ENCODE measurements at regions not wholly inside any gene's neighbourhood (a gene's known extent, or its start where the extent isn't known, plus 50 kb on each side); places are given as distances from the start of the nearest gene placed in this dataset.

DNA sequence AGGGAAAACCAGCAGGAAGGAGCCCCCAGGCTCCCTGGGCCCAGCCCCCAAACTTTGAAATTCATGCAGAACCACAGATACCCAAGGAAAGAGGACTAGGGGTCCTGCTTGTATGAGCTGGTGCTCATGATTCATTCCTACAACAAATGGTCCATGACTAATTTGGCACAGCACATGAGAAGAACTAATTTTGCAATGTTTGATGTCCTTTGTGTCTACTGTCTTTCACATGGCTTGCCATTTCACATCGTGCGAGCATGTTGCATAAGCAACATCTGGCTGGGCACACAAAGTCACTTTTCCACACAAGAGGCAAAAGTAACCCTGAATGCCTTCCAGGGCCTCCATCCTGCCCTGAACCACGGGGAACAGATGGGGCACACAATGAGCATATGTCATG, 149.6 kb upstream of the APCDD1 start:
- Histone ChIP-seq H3K27me3 (ENCODE audit: insufficient read depth) (no peaks in the 10 kb centered on the region), H3K36me3 (ENCODE audit: insufficient read depth) (no peaks in the 10 kb centered on the region), H3K27ac (ENCODE audit: low read depth) (no peak overlapping the region), H3K9me2 (ENCODE audit: insufficient read depth) (0 out of 2 replicates have a peak, but pooled peaks cover 10% of the 10 kb centered on the region), H3K79me2 (replicated peaks; ENCODE audit: insufficient read depth) (no peaks in the 10 kb centered on the region), H3K4me2 (no peak overlapping the region), H3K4me1 (ENCODE audit: insufficient read depth) (no peaks in the 10 kb centered on the region), H4K20me1 (replicated peaks; ENCODE audit: insufficient read depth) (no peaks in the 10 kb centered on the region), H3F3A (replicated peaks; ENCODE audit: low read depth) (no peaks in the 10 kb centered on the region), H3K4me3 (no peak overlapping the region), H2AFZ (no peak overlapping the region)
- TF ChIP-seq ZNF114 (CRISPR knock-in tag; IDR thresholded peaks at IDR 0.05), result no peak
- TF ChIP-seq, protein P1, sequence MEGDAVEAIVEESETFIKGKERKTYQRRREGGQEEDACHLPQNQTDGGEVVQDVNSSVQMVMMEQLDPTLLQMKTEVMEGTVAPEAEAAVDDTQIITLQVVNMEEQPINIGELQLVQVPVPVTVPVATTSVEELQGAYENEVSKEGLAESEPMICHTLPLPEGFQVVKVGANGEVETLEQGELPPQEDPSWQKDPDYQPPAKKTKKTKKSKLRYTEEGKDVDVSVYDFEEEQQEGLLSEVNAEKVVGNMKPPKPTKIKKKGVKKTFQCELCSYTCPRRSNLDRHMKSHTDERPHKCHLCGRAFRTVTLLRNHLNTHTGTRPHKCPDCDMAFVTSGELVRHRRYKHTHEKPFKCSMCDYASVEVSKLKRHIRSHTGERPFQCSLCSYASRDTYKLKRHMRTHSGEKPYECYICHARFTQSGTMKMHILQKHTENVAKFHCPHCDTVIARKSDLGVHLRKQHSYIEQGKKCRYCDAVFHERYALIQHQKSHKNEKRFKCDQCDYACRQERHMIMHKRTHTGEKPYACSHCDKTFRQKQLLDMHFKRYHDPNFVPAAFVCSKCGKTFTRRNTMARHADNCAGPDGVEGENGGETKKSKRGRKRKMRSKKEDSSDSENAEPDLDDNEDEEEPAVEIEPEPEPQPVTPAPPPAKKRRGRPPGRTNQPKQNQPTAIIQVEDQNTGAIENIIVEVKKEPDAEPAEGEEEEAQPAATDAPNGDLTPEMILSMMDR (conservative IDR thresholded peaks at IDR 0.05; ENCODE audit: low read depth in 2 of 2), result no peak
- TF ChIP-seq, protein P2, sequence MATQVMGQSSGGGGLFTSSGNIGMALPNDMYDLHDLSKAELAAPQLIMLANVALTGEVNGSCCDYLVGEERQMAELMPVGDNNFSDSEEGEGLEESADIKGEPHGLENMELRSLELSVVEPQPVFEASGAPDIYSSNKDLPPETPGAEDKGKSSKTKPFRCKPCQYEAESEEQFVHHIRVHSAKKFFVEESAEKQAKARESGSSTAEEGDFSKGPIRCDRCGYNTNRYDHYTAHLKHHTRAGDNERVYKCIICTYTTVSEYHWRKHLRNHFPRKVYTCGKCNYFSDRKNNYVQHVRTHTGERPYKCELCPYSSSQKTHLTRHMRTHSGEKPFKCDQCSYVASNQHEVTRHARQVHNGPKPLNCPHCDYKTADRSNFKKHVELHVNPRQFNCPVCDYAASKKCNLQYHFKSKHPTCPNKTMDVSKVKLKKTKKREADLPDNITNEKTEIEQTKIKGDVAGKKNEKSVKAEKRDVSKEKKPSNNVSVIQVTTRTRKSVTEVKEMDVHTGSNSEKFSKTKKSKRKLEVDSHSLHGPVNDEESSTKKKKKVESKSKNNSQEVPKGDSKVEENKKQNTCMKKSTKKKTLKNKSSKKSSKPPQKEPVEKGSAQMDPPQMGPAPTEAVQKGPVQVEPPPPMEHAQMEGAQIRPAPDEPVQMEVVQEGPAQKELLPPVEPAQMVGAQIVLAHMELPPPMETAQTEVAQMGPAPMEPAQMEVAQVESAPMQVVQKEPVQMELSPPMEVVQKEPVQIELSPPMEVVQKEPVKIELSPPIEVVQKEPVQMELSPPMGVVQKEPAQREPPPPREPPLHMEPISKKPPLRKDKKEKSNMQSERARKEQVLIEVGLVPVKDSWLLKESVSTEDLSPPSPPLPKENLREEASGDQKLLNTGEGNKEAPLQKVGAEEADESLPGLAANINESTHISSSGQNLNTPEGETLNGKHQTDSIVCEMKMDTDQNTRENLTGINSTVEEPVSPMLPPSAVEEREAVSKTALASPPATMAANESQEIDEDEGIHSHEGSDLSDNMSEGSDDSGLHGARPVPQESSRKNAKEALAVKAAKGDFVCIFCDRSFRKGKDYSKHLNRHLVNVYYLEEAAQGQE (IDR thresholded peaks at IDR 0.05; ENCODE audit: unreplicated experiment), result no peak
- TF ChIP-seq EZH2 (IDR thresholded peaks at IDR 0.05; ENCODE audit: low read depth, unreplicated experiment), result no peak
- TF ChIP-seq NANOG (IDR thresholded peaks at IDR 0.05; ENCODE audit: borderline replicate concordance), result no peak
- TF ChIP-seq, protein P3, sequence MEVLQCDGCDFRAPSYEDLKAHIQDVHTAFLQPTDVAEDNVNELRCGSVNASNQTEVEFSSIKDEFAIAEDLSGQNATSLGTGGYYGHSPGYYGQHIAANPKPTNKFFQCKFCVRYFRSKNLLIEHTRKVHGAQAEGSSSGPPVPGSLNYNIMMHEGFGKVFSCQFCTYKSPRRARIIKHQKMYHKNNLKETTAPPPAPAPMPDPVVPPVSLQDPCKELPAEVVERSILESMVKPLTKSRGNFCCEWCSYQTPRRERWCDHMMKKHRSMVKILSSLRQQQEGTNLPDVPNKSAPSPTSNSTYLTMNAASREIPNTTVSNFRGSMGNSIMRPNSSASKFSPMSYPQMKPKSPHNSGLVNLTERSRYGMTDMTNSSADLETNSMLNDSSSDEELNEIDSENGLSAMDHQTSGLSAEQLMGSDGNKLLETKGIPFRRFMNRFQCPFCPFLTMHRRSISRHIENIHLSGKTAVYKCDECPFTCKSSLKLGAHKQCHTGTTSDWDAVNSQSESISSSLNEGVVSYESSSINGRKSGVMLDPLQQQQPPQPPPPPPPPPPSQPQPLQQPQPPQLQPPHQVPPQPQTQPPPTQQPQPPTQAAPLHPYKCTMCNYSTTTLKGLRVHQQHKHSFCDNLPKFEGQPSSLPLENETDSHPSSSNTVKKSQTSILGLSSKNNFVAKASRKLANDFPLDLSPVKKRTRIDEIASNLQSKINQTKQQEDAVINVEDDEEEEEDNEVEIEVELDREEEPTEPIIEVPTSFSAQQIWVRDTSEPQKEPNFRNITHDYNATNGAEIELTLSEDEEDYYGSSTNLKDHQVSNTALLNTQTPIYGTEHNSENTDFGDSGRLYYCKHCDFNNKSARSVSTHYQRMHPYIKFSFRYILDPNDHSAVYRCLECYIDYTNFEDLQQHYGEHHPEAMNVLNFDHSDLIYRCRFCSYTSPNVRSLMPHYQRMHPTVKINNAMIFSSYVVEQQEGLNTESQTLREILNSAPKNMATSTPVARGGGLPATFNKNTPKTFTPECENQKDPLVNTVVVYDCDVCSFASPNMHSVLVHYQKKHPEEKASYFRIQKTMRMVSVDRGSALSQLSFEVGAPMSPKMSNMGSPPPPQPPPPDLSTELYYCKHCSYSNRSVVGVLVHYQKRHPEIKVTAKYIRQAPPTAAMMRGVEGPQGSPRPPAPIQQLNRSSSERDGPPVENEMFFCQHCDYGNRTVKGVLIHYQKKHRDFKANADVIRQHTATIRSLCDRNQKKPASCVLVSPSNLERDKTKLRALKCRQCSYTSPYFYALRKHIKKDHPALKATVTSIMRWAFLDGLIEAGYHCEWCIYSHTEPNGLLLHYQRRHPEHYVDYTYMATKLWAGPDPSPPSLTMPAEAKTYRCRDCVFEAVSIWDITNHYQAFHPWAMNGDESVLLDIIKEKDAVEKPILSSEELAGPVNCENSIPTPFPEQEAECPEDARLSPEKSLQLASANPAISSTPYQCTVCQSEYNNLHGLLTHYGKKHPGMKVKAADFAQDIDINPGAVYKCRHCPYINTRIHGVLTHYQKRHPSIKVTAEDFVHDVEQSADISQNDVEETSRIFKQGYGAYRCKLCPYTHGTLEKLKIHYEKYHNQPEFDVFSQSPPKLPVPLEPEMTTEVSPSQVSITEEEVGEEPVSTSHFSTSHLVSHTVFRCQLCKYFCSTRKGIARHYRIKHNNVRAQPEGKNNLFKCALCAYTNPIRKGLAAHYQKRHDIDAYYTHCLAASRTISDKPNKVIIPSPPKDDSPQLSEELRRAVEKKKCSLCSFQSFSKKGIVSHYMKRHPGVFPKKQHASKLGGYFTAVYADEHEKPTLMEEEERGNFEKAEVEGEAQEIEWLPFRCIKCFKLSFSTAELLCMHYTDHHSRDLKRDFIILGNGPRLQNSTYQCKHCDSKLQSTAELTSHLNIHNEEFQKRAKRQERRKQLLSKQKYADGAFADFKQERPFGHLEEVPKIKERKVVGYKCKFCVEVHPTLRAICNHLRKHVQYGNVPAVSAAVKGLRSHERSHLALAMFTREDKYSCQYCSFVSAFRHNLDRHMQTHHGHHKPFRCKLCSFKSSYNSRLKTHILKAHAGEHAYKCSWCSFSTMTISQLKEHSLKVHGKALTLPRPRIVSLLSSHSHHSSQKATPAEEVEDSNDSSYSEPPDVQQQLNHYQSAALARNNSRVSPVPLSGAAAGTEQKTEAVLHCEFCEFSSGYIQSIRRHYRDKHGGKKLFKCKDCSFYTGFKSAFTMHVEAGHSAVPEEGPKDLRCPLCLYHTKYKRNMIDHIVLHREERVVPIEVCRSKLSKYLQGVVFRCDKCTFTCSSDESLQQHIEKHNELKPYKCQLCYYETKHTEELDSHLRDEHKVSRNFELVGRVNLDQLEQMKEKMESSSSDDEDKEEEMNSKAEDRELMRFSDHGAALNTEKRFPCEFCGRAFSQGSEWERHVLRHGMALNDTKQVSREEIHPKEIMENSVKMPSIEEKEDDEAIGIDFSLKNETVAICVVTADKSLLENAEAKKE (CRISPR knock-in tag; IDR thresholded peaks at IDR 0.05), result no peak
- TF ChIP-seq STAT1 (IDR thresholded peaks at IDR 0.05; ENCODE audit: unreplicated experiment), result no peak
- DNase-seq (ENCODE audit: low spot score), result no peak
- H3K4me1 Mint-ChIP-seq, result peaks cover 9% of the 10 kb centered on the region
- H3K4me3 Mint-ChIP-seq, result no peak overlapping the region
- H3K36me3 Mint-ChIP-seq (ENCODE audit: low read depth), result no peaks in the 10 kb centered on the region
- no peak overlapping the region for H3K27ac Mint-ChIP-seq
- peaks cover 3% of the 10 kb centered on the region for H3K27me3 Mint-ChIP-seq (ENCODE audit: insufficient read depth, low read depth, poor library complexity)
- no peaks in the 10 kb centered on the region for H3K9me3 Mint-ChIP-seq
- ATAC-seq, result no peak
